ENCODE measurements at regions not wholly inside any gene's neighbourhood (a gene's known extent, or its start where the extent isn't known, plus 50 kb on each side); places are given as distances from the start of the nearest gene placed in this dataset.

GRCh38 chr7:118580743-118581382, 356.4 kb downstream of the ANKRD7 start:
- DNase-seq, result no peak

GRCh38 chr7:118583641-118584040, 359.1 kb downstream of the ANKRD7 start:
- no peak for DNase-seq

GRCh38 chr7:118586248-118586647, 361.7 kb downstream of the ANKRD7 start:
- DNase-seq, result no peak

GRCh38 chr7:118590107-118590506, 365.6 kb downstream of the ANKRD7 start:
- no peak for DNase-seq

- DNase-seq, result no peak
Measured at GRCh38 chr7:118602090-118602489, 377.6 kb downstream of the ANKRD7 start.

GRCh38 chr7:118606602-118607001, 382.1 kb downstream of the ANKRD7 start:
- no peak for DNase-seq

- no peak for DNase-seq
Measured at GRCh38 chr7:118609207-118609606, 384.7 kb downstream of the ANKRD7 start.

GRCh38 chr7:118615681-118616080, 391.2 kb downstream of the ANKRD7 start:
- no peak for DNase-seq

GRCh38 chr7:118621810-118622360, 397.4 kb downstream of the ANKRD7 start:
- no peak for DNase-seq

- DNase-seq, result no peak
Measured at GRCh38 chr7:118626739-118627138, 402.2 kb downstream of the ANKRD7 start.

GRCh38 chr7:118627467-118627866, 403.0 kb downstream of the ANKRD7 start:
- DNase-seq, result no peak

- no peak for DNase-seq
Measured at GRCh38 chr7:118629898-118630438, 405.5 kb downstream of the ANKRD7 start.

- no peak for DNase-seq
Measured at GRCh38 chr7:118642396-118642795, 417.9 kb downstream of the ANKRD7 start.

GRCh38 chr7:118644346-118644745, 419.8 kb downstream of the ANKRD7 start:
- no peak for DNase-seq

GRCh38 chr7:118648002-118648401, 423.5 kb downstream of the ANKRD7 start:
- no peak for DNase-seq

- no peak for DNase-seq
Measured at GRCh38 chr7:118657391-118658005, 433.0 kb downstream of the ANKRD7 start.

- no peak for DNase-seq
Measured at GRCh38 chr7:118662266-118662665, 437.8 kb downstream of the ANKRD7 start.

- no peak for DNase-seq
Measured at GRCh38 chr7:118664498-118664897, 440.0 kb downstream of the ANKRD7 start.

GRCh38 chr7:118671149-118671548, 446.6 kb downstream of the ANKRD7 start:
- DNase-seq, result no peak

GRCh38 chr7:118684796-118685195, 460.3 kb downstream of the ANKRD7 start:
- no peak for DNase-seq

- no peak for DNase-seq
Measured at GRCh38 chr7:118689403-118689802, 464.9 kb downstream of the ANKRD7 start.

GRCh38 chr7:118696879-118697278, 472.4 kb downstream of the ANKRD7 start:
- DNase-seq, result no peak

- DNase-seq, result no peak
Measured at GRCh38 chr7:118699222-118699621, 474.7 kb downstream of the ANKRD7 start.

- DNase-seq, result no peak
Measured at GRCh38 chr7:118708741-118709140, 484.2 kb downstream of the ANKRD7 start.

Data from NCI-H187 (cell line).